Umbilical cord (tissue), 1 donor: ENCODE measurements at regions not wholly inside any gene's neighbourhood (a gene's known extent, or its start where the extent isn't known, plus 50 kb on each side); places are given as distances from the start of the nearest gene placed in this dataset.
"Not testable (repeated sequence)": the region's sequence is repeated elsewhere in the genome, so short reads cannot be mapped to it uniquely, and the experiment has no call there.

Experiments
- DNase-seq: peaks from one replicate; pipeline ENCODE4 v3.0.0-alpha.2; 2015; ENCODE audit warnings: low spot score

GRCh38 chr14:49121246-49121645, 464.9 kb downstream of the RPS29 start:
- no peak for DNase-seq

DNA sequence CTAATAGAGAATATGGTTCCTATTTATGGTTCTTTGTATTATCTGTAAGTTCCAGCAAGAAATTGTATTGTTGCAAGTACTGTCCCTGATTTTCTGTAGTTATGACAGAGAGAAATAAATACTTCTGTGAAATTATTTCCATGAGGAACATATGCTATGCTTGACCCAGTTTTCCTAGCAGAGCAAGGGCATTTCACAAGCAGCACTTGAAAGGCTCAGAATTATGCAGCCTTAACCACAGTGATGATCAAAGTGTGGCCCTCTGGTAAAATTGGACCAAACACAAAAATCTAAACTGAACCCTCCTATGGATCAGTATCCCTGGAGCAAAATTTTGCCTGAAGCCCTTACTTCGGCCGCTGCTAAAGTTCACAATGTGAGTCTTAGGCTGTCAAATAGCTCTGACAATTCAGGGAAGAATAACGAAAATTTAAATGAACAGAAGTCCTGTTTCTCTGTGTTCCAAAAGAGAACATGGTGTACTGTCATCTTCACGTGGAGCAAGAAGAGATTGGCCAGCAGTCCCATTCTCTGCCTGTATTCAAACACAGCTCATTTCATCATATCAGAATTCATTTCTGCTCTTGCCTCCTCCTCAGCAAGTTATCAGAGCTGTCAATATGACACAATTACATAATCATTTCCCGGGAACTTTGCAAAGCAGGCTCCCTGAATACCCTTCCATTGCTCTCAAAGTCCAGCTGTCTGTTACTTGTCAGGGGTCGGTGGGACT, 471.9 kb downstream of the RPS29 start:
- DNase-seq: peak; percentile 86

GRCh38 chr14:49106741-49107667, 479.2 kb downstream of the RPS29 start:
- DNase-seq: peak; percentile 80

GRCh38 chr14:49105956-49106355, 480.2 kb downstream of the RPS29 start:
- DNase-seq: peak; percentile 43

DNA sequence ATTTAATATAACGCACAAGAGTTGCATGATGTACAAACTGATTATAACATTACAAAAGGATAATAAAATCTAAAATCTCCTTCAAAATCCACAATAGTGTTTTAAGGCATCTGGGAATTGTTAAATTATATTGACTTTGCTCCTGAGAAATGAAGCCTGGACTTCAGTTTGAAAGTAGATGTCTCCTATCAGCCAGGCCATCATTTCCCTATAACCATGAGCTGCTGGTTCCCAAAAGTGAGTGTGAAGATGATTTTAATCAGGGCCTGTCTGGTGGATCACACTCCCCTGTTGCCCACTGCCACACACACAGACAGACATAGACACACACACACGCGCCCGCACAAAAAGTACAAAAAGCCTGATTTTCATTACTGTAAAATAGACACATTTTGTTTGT, 480.7 kb downstream of the RPS29 start:
- no peak for DNase-seq

- no peak for DNase-seq
Measured at GRCh38 chr14:49092345-49092744, 493.8 kb downstream of the RPS29 start.

DNA sequence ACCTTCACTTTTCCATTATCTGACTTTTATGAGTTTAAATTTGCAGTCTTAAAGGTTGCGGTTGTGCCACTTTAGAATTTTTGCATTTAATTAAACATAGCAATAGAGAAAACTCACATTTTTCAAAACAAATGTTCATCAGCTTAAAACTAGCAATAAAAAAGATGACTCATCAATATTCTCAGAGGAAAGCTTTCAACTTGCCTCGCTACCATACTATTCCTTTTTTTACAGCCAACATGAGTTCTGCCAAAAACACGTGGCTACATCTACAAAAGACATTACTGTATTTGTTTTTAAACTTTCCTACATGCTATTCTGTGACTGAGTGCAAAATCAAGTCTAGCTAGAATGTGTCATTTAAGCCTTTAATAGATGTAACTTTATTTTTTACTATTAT, 497.1 kb downstream of the RPS29 start:
- DNase-seq: no peak

DNA sequence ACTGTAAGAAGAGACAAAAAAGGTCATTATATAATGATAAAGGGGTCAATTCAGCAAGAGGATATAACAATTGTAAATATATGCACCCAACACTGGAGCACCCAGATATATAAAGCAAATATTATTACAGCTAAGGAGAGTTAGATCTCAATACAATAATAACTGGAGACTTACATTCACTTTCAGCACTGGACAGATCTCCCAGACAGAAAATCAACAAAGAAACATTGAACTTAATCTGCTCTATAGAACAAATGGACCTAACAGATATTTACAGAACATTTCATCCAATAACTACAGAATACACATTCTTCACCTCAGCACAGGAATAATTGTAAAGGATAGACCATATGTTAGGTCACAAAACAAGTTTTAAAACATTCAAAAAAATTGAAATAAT, 512.9 kb downstream of the RPS29 start:
- DNase-seq: not testable (repeated sequence)

DNA sequence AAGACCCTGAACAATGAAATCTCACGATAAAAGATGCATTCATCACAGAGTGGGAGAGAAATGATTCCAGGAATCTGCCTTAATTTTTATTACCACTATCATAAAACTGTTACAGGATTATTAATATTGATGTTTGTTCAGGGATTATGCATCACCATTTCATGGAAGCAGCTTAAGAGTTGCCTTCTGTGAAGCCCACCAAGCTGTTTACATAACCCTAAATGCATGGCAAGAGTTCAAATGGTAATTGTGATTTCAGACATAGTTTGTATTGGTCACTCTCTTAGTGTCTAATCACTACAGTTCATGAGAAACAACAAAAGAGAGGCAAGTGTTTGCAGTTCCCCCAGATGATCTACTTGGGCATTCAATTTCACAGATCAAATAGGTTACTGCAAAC, 527.7 kb downstream of the RPS29 start:
- no peak for DNase-seq

GRCh38 chr14:49057838-49058510, 528.2 kb downstream of the RPS29 start:
- DNase-seq: no peak

GRCh38 chr14:49056021-49056420, 530.2 kb downstream of the RPS29 start:
- DNase-seq: peak; percentile 30

GRCh38 chr14:49052521-49052920, 533.7 kb downstream of the RPS29 start:
- DNase-seq: peak; percentile 82

DNA sequence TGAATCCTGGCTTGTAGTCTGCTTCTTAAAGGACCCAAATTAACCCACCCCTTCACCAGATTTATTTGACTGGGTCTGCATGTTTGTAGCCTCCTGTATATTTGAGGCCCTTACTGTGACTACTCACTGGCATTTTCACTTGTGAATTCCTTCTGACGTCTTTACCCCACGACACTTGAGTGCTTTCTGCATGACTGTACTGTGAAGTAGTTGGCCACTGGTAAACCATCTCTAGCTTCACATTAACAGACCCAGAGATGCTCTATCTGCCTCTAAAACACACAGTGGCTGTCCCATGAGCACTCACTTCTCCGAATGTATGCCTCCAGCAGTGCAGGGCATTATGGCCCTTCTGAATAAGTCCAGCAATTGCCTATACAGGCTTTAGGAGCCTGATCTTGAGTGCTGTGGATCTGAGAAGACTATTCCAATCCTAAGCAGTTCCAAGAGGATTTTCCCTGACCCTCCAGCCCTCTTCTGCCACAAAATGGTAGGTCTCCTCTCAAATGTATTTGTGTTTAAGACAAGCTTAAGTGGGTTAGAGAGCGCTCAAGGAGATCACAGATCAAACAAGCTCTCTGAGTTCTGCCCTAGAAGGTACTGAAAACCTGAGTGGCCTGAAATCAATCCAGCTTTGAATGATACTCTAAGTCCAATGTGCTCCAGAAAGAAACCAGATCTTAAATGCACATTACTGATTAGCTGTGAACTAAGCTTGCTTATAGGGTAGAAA, 534.7 kb downstream of the RPS29 start:
- peak; percentile 65 for DNase-seq

GRCh38 chr14:49050822-49051221, 535.4 kb downstream of the RPS29 start:
- DNase-seq: peak; percentile 70

GRCh38 chr14:49049711-49050110, 536.5 kb downstream of the RPS29 start:
- DNase-seq: no peak

DNA sequence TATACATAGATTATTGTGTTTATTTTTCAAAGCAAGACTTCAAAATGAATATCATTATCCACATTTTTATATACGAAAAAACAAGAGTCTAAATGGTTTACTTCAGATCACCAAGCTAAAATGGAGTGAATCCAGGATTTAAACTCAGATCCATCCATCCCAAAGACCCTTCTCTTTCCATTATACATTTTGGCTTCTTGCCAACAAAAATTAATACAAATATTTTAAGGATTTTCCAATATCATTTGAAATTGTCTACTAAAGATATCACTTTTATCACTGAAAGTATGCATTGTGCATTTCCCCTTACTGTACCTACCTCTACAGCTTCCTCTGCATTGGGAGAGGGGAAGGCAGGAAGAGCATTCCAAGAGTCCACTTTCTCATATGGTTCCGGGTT, 541.2 kb downstream of the RPS29 start:
- DNase-seq: no peak

DNA sequence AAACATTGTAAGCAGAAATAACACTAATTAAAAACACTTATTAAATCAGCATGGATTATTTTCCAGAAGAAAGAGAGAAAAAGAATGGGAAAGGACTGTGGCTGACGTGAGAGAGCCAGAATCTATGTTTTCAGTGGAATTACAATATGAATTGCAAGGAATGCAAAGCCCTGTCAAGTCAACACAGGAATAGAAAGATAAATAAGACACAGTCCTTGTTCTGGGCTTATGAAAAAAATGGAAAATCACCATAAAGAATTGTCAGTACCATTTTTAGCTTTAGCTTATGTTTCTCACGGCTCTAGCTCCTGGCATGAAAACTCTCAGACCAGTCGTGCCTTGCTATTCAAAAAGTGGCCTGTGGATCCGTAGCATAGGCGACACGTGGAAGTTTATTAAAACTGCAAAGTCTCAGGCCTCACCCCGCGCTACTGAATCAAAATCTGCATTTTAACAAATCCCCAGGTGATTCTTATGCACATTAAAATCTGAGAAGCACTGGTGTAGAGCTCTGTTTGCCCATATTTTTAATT, 549.1 kb downstream of the RPS29 start:
- peak; percentile 12 for DNase-seq

DNA sequence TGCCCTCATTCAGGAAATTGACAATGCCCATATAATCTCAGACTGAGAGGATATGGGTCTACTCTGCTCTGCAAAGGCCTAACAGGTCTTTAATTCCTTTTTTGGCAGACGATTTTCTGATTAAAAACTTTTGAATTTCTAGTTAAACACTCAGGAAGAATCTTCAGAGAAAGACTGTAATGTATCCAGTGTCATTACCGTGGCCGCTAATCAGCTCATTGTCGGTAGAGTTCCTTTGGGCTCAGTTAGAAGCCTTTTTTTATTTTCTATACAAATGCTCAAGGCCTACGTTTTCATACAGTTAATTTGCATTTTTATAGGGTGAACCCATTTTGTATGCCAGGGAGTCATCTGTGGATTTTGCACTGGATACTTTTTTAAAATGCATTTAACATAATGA, 549.9 kb downstream of the RPS29 start:
- DNase-seq: no peak

- DNase-seq: no peak
Measured at GRCh38 chr14:49033131-49033530, 553.0 kb downstream of the RPS29 start.

GRCh38 chr14:49031710-49032109, 554.5 kb downstream of the RPS29 start:
- not testable (repeated sequence) for DNase-seq

DNA sequence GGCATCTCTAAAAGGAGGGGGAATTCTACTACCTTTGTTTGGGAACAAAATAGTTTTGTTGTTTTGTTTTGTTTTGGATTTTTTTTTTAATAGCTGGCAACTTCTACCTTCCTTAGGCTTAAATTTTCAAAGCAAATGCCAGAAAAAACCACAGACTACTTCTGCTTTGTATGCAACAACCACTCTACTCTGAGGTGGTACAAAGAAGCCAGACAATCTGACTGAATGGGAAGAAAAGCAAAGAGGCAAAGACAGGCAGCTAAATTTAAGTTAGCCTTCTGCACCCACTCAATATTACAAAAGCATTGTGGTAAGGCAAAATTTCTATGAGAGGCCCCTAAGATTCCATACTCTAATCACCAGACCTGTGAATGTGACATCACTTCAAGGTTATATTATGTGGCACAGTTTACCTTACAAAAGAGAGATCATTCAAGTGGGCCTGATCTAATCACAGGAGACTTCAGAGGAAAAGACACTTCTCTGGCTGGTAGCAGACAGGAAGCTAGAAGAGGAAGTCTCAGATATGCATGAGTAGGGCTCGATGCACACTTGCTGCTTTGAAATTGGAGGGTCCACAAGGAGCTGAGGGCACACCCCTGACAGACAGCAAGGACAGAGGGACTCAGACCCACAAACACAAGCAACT, 566.6 kb downstream of the RPS29 start:
- DNase-seq: no peak
